ENCODE measurements at regions not wholly inside any gene's neighbourhood (a gene's known extent, or its start where the extent isn't known, plus 50 kb on each side); places are given as distances from the start of the nearest gene placed in this dataset.

DNA sequence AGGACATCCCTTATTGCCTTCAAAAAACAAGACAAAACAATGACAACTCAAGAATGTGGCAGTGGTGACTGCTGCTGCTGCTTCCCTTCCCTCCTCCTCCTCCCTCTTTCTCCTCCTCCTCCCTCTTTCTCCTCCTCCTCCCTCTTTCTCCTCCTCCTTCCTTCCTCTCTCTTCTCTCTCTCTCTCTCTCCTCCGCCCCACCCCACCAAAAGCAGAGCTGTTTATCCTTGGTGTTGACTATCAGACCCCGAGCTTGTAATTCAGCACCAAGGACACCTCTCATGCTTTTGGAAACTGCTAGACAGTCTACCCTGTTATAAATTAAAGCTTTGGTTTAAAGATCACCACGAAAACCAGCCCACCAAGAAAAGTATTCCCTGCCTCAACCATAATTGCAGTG is 72.4 kb upstream of the IFNAR2 start:
- DNase-seq: no peak

DNA sequence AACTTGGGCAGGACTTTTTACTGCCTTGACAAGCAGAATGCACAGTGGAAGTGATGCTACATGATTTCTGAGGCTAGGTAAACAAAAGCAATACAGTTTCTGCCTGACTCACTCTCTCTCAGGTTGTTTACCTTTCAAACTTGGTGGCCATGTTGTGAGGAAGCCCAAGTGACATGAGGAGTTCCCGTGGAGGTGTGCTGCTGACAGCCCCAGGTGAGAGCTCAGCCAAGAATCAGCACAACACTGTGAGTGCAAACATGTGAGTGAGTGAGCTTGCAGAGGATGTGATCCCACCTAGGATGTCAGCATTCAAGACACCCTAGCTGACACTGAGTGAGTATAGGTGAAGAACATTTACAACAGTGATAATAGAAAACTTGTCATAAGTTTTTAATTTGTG is 71.1 kb upstream of the IFNAR2 start:
- no peak for DNase-seq

DNA sequence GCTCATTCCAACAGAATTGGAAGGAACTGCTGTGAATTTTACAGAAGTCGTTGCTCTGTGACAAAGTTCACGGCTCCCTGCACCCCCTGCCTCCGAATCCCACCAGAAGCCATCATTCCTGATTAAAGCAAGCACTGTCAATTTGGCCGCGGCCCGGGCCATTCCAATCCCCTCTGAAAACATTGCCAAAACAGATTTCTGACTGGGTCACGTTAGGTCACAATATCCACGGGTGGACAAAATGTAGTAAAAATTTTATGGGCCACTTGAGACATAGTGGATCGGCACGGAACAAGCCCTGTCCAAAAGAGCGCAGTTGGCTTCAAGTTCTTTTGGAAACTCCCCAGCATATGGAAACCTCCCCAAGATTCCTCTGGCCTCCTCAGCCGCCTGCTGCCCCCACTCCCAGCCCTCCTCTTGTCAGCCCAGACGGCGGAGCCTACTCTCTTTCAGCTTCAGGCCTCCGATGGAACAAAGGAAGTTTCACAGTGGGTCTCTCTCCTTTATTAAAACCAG is 67.2 kb upstream of the IFNAR2 start:
- no peak for DNase-seq

DNA sequence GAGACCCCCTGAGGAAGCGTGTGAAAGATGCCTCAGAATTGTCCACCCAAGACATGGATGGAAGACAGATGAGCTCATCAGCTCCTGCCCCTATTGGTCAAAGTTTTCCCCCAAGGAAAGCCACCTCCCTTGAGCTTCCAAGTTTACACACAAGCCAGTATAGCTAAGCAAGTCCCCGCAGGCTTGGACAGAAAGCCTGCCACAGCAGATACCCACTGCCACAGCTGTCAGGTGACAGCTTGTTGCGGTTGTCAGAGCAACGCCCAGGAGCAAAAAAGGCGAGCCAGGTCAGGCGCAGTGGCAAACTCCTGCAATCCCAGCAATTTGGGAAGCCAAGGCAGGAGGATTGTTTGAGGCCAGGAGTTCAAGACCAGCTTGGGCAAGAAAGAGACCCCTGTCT is 60.9 kb upstream of the IFNAR2 start:
- DNase-seq: no peak

DNA sequence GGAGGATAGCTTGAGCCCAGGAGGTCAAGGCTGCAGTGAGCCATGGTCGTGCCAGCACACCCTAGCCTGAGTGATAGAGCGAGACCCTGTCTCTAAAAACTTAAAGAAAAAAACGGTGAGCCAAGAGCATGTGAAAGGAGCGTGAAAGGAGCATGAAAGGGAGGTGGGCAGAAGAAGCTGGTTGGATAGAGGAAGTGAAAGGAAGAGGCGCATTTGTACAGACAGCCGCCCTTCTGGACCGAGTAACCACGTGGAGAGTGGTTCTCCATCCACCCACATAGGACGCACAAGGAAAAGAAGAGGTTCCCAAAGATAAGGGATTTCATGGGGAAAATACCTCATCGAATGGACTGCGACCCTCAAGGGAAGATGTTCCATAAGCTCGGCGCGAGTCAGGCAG is 60.4 kb upstream of the IFNAR2 start:
- DNase-seq: no peak

DNA sequence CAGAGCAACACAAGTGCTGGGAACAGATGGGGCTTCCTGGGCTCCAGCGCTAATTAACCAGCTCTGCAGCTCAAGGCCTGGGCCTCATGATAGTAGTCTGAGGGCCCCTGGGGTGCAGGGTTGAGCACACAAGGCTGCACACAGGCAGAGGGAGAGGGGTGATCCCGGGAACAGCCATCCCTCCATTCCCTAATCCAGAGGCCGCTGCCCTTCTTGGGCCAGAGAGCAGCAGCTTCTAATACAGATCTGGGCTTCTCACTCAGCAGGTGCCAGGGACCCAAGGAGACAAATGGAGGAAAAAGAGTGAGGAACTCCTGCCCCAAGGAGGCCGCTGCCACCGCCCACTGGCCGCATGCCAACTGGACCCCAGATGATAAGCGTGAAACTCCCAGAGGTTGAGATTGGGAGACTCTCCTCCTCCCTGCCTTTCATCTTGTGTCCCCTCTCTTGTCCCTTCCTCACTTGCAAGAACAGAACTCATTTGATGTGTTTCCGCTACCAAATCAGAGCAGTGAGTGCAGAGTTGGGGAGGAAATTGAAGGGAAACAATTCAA is 58.0 kb upstream of the IFNAR2 start:
- no peak for DNase-seq

DNA sequence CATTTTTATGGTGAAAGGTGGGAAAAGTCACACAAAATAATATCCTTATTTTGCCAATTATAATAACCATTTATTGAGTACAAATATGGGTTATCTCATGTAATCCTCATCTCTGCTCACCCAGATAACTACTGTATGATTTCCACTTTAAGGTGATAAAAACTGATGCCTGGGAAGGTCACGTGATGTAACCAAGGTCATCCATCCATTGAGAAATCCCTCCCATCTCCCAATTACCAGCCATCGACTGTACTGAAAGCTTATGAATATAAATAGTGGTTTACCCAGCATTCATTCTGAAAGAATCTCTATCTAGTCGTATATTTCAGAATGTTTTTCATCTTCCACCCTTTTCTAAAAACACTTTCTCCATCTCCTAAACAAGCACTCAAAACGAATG is 55.0 kb upstream of the IFNAR2 start:
- no peak for DNase-seq

Data from NCI-H2227 treated with DMSO at 0.1 percent for 48 hours (cell line).